NCI-H1694 (cell line): ENCODE measurements at regions not wholly inside any gene's neighbourhood (a gene's known extent, or its start where the extent isn't known, plus 50 kb on each side); places are given as distances from the start of the nearest gene placed in this dataset.
A peak's percentile ranks its signal among the peaks of the same experiment; 100 is the strongest.
"Not testable (repeated sequence)": the region's sequence is repeated elsewhere in the genome, so short reads cannot be mapped to it uniquely, and the experiment has no call there.

ENCODE experiments used
- DNase-seq: peaks from one replicate; lab custom pipeline; 2025; lab: John Stamatoyannopoulos, UW

DNA sequence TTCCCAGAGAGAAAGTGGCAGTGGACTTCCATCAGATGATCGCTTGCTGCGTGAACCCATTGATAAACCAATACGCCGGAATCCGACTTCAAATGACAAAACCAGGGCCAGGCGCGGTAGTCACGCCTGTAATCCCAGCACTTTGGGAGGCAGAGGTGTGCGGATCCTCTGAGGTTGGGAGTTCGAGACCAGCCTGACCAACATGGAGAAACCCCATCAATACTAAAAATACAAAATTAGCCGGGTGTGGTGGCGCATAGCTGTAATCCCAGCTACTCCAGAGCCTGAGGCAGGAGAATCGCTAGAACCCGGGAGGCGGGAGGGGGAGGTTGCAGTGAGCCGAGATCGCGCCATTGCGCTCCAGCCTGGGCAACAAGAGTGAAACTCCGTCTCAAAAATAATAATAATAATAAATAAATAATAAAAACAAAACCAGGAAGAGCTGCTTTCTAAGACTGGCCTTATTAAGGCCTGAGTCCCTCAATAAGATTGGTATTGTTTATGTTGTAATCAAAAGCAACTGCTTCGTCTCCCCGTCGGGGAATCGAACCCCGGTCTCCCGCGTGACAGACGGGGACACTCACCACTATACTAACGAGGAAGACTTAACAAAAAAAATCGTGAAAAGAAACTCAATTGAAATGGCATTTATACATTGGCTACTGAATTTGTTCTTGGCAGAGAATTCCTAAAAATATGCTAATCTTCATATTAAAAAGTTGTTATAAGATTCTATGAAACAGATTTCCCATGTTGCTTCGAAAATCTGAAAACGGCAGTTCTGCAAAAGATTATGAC, 110.2 kb upstream of the ZNF184 start:
- DNase-seq = no peak

DNA sequence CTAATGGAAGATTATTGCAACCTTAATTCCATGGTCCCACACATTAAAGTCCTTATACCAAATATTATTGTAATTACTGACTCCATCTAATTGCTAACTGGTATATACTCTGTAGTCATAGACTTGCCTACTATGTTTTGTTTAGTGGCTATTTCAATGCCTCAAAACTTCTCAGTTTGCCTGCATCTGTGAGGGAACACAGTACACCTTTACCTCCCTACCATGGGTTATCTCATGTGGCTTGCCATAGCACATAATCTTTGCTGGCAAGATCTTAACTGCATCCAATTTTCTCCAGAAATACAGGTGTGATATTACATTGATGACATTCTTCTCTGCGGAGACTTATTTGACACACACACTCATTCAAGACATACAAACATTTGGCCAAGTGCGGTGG, 107.1 kb upstream of the ZNF184 start:
- DNase-seq = no peak

- no peak for DNase-seq
These were observed 105.0 kb upstream of the ZNF184 start for GRCh38 chr6:27577922-27578321.

- DNase-seq = no peak
These were observed 102.9 kb upstream of the ZNF184 start for GRCh38 chr6:27575594-27576361.

DNA sequence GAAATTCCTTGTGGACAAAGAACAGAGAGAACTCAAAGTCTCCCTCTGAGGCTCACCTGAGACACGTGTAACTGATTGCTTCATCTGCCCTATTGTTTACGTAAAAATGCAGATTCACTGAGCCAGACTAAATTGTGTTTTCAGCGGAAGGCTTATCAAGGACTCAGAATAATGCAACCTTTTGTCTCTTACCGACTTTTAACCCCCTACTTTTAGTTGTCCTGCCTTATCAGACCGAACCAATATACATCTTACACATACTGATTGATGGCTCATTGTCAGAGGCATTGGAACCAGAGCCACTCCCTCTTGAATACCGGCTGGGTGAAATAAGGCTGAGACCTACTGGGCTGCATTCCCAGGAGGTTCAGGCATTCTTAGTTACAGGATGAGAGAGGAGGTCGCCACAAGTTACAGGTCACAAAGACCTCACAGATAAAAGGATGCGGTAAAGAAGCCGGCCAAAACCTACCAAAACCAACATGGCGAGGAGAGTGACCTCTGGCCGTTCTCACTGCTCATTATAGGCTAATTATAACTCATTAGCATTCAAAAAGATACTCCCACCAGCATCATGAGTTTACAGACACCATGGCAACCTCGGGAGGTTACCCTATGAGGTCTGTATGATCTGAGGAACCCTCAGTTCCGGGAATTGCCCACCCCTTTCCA, 95.5 kb upstream of the ZNF184 start:
- no peak for DNase-seq

GRCh38 chr6:27565839-27566779, 93.2 kb upstream of the ZNF184 start:
- DNase-seq = no peak

DNA sequence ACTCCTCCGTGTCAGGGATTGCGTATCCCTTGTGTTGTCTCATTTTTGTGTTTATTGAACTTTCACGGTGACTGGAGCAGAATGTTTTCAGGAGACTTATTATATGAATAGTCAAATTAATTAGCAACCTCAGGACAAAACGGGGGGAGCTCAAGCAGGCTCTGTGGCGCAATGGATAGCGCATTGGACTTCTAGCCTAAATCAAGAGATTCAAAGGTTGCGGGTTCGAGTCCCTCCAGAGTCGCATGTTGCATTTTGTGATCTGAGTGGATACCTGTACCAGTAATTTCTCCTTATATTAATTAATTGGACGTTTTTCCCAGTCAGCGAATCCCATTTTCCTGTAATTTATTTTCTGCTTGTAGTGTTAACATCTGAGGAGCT, 89.1 kb upstream of the ZNF184 start:
- no peak for DNase-seq

DNA sequence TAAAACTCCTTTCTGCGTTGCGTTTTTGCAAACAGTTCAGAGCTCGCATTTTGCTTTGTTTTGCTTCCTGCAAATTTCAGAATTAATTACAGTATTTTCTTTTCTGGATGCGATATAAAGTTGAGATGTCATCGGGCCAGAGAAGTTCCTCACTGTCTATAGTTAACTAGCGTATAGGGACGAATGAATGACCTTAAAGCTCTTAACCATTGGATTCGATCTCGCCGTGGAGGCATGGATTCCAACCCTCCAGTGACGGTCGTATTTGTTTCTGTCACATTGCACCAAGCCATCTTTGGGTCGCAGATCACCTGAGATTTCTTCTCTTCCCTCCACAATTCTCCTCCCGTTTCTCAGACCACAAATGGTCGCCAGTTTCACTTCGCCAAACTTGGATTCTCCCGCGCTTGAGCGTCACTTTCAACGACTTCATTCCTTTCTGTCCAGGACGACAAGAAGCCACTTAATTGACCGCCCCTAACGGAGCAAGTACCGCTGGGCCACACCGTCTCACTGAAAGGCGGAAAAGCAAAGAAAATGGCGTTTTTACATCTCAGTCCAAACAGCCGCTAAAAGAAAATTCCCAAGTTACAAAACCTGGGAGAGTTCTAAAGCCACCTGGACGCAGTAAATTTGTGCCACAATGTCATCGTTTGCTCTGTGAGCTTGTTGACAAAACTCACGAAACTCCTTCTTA, 85.3 kb upstream of the ZNF184 start:
- DNase-seq = no peak

GRCh38 chr6:27556406-27556805, 83.5 kb upstream of the ZNF184 start:
- DNase-seq = no peak

- DNase-seq = no peak
These were observed 80.4 kb upstream of the ZNF184 start for GRCh38 chr6:27553123-27553904.

DNA sequence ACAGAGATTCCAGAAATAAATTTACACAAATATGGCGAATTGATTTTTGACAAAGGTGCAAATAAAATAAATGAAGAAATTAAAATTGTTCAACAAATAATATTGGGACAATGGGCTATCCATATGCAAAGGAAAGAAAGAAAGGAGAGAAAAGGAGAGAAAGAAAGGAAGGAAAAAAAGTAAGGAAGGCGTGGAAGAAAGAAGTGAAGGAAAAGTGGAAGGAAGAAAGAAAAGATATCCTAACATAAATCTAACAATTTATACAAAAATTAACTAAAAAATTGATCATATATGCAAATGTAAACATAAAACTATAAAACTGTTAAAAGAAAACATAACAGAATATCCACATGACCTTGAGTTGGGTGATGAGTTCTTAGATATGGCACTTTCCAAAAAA, 78.7 kb upstream of the ZNF184 start:
- DNase-seq = no peak

DNA sequence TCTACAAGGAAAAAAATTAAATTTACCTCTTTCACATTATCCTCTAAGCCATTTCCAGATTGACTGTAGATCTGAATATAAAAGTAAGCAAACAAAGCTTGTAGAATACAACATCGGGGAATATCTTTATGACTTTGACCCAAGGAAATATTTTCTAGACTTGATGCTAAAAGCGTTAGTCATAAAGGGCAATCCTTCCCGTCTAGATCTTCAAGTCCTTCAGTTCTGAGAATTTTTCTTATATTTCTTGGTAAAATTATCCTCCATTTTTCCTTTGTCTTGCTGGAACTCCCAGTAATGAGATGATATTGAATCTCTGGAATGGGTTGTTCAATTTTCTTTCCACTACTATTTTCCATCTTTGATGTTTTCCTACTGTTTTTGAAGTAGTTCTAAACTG, 77.8 kb upstream of the ZNF184 start:
- DNase-seq = no peak

GRCh38 chr6:27549241-27549598, 76.3 kb upstream of the ZNF184 start:
- DNase-seq = not testable (repeated sequence)

GRCh38 chr6:27547157-27548075, 74.5 kb upstream of the ZNF184 start:
- DNase-seq = peak; percentile 47

DNA sequence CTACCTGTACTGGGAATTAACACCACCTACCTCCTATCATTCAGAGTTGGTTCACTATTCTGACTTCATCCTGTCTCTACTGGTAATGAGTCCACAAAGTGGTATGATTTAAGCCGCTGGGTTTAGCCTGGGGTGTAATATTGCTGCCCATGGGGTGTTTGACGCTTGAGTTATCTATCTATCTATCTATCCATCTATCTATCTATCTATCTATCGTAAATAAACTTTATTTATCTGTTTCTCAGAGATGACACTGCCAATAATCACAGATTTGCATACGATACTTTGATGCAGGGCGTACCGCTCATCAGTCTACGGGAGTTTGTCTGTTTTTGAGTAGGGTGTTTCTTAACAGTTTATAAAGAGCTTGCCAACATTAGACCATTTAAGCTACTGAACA, 73.6 kb upstream of the ZNF184 start:
- no peak for DNase-seq

DNA sequence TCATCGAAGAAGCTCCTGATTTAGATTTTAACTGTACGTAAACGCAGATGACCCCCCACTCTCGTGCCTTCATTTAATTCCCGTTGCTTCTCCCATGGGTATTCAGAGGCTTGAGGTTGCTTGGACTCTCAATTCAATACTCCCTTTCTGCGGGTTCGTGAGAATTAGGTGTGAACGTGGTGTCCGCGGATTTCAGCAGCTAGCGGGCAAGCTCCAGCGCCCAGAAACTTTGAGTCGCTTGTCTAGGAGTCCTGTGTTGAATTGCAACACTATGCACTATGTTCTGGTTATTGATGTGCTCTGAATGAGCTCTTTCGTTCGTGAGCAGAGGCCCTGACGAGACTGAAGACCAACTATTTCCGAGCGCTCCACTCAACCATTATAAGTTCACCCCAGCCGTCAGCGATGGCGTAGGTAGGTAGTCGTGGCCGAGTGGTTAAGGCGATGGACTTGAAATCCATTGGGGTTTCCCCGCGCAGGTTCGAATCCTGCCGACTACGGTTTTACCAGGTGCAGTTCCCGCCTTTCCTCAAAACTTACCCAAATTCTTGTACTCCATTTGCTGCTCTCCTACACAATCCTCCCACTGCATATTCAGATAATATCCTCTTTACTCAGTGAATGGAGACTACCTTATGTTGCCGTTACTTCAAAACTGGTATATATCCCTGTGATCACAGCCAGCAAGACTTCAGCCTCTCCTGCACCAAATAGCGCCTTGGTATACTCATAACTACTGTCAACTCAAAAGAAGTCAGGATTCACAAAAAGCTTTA, 72.6 kb upstream of the ZNF184 start:
- DNase-seq = no peak

DNA sequence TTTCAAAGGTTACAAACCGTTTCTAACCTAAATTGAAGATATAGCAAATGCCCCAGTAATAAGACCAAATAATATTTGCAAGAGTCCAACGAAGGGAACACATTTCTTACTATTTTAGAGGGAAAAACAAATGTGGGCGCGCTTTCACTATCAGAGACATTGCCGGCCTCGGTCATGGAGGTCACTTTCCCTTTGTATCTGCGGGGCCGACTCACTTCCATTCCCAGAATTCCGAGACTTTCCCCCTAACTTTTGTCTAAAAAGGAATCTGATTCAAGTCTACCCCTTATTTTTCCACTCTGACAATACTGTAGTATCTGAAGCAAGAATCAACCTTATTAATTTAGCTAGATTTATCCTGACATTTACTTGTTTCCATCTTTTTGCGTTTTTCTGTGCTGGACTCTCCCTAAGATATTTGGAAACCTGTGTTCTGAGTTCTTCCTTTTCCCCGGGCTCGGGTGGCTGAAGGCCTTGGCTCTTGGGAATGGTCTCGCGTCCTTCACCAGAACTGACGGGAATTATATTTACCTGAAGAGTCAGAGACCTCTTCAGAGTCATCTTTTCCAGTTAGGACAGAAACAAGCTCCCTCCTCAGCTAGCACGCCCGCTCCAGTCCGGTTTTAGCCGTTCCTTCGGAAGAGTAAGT, 71.8 kb upstream of the ZNF184 start:
- DNase-seq = no peak

GRCh38 chr6:27544135-27544534, 71.2 kb upstream of the ZNF184 start:
- not testable (repeated sequence) for DNase-seq
